HUES6 (cell line): ENCODE measurements at regions not wholly inside any gene's neighbourhood (a gene's known extent, or its start where the extent isn't known, plus 50 kb on each side); places are given as distances from the start of the nearest gene placed in this dataset.

Experiments
- H3K27ac ChIP-seq: 2 replicates; pipeline ENCODE4 v1.7.0; 2013; ENCODE audit warnings: low read depth, mild to moderate bottlenecking, low read length, inconsistent platforms
- H3K27me3 ChIP-seq: 2 replicates; pipeline ENCODE4 v1.6.1; 2013; ENCODE audit warnings: low read length; ENCODE audit not compliant: control insufficient read depth, insufficient read depth
- H3K36me3 ChIP-seq: 2 replicates; pipeline ENCODE4 v1.6.1; 2013; ENCODE audit warnings: low read length; ENCODE audit not compliant: control insufficient read depth, insufficient read depth
- H3K4me1 ChIP-seq: 2 replicates; pipeline ENCODE4 v1.6.1; 2013; ENCODE audit warnings: low read length; ENCODE audit not compliant: control insufficient read depth, insufficient read depth
- H3K4me3 ChIP-seq: 2 replicates; pipeline ENCODE4 v1.5.1; 2013; ENCODE audit warnings: low read depth, low read length
- H3K9ac ChIP-seq: one replicate; pipeline ENCODE4 v1.6.1; 2013; ENCODE audit warnings: mild to moderate bottlenecking, low read length
- H3K9me3 ChIP-seq: 2 replicates; pipeline ENCODE4 v1.6.1; 2013; ENCODE audit warnings: low read depth, low read length; ENCODE audit not compliant: control insufficient read depth, insufficient read depth

GRCh38 chr3:194269610-194270145 is 81.5 kb downstream of the CPN2 start:
- Histone ChIP-seq H3K27me3 (no peaks in the 10 kb centered on the region), H3K4me3 (no peak overlapping the region), H3K27ac (no peak overlapping the region), H3K36me3 (no peaks in the 10 kb centered on the region), H3K4me1 (peaks cover 31% of the 10 kb centered on the region), H3K9me3 (no peaks in the 10 kb centered on the region), H3K9ac (no peak overlapping the region)

DNA sequence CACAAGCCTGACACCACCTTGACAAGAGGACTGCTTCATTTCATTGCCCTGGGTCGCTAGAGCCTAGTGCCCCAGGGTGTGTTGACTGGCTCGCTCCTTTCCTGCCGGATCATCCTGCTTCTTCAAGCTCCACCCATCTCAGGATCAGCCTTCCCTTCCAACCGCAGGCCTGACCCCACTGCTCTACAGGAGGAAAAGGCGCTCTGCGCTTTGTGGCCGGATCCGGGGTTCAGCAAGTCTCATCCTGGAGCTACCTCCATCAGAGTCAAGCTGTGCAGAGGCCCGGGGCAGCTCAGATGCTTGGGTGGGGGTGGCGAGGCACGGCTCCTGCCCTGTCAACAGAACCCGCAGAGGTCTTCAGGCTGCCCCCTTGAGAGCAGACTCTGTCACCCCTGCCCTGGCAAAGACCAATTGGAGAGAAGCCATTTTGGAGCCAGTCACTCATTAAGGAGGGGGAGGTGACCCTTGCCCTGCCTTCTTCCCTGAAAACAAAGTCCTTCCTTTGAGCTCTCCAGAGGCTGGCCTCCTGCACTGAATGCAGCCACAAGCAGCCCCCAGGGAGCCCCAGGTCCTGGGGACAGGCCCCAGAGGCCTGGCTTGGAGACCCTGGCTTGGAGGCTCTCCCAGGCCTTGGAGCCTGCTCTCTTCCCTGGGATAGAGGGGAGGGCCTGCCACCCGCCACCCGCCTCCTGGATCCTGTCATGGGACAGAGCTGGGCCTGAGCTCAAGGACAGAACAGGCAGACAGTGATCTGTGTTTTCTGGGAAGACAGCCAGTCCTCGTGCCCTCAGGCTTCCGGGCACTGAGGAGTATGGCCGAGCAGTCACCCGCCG is 80.3 kb downstream of the CPN2 start:
- Histone ChIP-seq H3K27ac (no peak overlapping the region; the same call in 1 of the 2 replicates), H3K9me3 (no peaks in the 10 kb centered on the region), H3K9ac (no peak overlapping the region), H3K27me3 (no peaks in the 10 kb centered on the region), H3K36me3 (no peaks in the 10 kb centered on the region), H3K4me1 (peaks cover 32% of the 10 kb centered on the region), H3K4me3 (no peak overlapping the region)

- H3K4me3 ChIP-seq: no peak overlapping the region
- H3K27me3 ChIP-seq: no peaks in the 10 kb centered on the region
- H3K36me3 ChIP-seq: no peaks in the 10 kb centered on the region
- no peak overlapping the region for H3K9ac ChIP-seq
- H3K27ac ChIP-seq: no peak overlapping the region
- H3K9me3 ChIP-seq: no peaks in the 10 kb centered on the region
- peaks cover 29% of the 10 kb centered on the region for H3K4me1 ChIP-seq
These were observed 79.6 kb downstream of the CPN2 start for GRCh38 chr3:194271460-194272035.

DNA sequence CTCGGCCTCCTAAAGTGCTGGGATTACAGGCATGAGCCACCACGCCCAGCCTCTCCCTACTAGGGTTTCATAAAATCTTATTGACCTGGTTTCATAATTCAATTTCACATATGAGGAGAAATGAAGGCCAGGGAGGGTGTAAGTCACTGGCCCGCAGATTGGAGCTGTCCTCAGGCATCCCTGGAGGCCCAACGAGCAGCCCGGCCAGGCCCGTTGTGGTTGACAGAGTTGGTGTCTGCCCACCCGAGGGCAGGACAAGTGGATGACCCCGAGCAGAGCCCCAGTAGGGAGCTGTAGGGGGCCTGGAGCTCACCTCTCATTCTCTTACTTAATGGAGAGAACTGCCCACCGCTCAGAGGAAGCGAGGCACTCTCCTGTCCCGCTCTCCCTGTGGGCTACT is 78.9 kb downstream of the CPN2 start:
- H3K9me3 ChIP-seq: no peaks in the 10 kb centered on the region
- no peak overlapping the region for H3K27ac ChIP-seq
- no peaks in the 10 kb centered on the region for H3K27me3 ChIP-seq
- H3K36me3 ChIP-seq: no peaks in the 10 kb centered on the region
- no peak overlapping the region for H3K4me3 ChIP-seq
- no peak overlapping the region for H3K9ac ChIP-seq
- peaks cover 35% of the 10 kb centered on the region for H3K4me1 ChIP-seq

DNA sequence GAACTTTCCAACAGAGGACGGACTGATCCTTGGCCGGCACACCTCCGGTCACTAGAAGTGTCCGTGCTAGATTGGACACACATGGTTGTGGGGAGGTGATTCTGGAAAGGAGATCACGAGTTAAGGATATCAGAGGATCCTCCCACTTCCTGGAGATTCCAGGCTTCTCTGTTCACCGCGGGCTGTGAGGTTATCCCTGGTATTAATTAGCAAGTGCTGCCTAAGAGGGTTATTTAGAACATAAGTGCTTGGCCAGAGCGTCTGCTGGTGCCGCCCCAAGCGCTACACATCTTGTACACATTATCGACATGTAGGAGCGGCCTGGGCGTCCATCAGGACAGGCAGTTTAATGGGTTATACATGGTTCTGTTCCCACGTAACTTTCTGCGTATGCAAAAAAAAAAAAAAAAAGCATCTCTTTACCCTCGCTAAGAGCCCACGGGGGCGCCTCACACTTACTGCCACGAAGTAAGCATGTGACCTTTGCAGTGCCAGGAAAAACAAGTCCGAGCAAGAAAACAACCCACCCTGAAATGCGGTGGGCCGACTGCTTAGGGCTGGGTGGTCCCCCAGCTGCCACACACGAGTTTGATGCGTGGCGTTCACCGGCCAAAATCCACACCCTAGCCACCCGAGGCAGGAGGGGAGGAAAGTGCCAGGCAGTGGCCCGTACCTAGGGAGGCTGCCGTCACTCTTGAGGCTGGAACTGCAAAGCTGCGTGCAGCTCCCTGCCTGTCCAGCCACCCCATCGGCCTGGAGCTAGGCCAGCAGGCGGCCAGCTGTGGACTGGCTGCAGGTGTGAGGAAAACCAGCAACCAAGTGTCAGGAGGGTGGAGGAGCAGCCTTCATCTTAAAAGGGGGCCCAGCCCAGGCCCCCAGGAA is 78.0 kb downstream of the CPN2 start:
- Histone ChIP-seq H3K9ac (no peak overlapping the region), H3K4me1 (peaks cover 35% of the 10 kb centered on the region), H3K9me3 (no peaks in the 10 kb centered on the region), H3K4me3 (no peak overlapping the region), H3K36me3 (no peaks in the 10 kb centered on the region), H3K27me3 (no peaks in the 10 kb centered on the region), H3K27ac (no peak overlapping the region)

DNA sequence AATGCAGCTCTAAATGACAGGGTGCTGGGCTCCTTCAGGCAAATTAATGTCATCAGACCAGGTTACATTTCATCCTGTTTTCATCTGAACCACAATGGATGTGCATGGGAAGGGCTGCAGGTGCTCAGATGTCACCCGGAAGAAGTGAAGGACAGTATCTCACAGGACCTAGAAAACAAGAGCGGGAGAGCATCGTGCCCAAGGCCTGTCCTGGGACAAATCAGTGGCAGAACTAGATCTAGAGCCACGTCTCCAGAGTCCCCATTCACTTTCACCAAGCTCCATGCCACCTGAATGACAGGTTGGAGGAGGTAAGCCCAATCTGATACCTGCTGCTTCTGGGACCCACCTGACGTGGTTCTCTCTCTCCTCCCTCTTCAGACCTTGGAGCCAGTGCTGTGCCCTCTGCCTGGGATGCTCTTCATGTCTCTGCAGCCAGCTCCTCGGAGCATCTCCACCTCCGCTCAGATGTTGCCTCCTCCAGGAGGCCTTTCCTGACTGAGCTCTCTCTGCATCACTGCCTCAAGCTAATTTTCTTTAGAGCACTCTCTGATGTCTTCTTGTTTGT is 77.3 kb downstream of the CPN2 start:
- Histone ChIP-seq H3K4me1 (peaks cover 39% of the 10 kb centered on the region), H3K27me3 (no peaks in the 10 kb centered on the region), H3K4me3 (no peak overlapping the region), H3K27ac (no peak overlapping the region), H3K9me3 (no peaks in the 10 kb centered on the region), H3K36me3 (no peaks in the 10 kb centered on the region), H3K9ac (no peak overlapping the region)

- H3K9ac ChIP-seq: no peak overlapping the region
- no peaks in the 10 kb centered on the region for H3K36me3 ChIP-seq
- peaks cover 35% of the 10 kb centered on the region for H3K4me1 ChIP-seq
These were observed 76.6 kb downstream of the CPN2 start for GRCh38 chr3:194274424-194275085.

GRCh38 chr3:194275291-194275690 is 75.8 kb downstream of the CPN2 start:
- Histone ChIP-seq H3K27me3 (no peaks in the 10 kb centered on the region), H3K9me3 (no peaks in the 10 kb centered on the region), H3K4me1 (peaks cover 34% of the 10 kb centered on the region), H3K4me3 (no peak overlapping the region), H3K36me3 (no peaks in the 10 kb centered on the region), H3K9ac (no peak overlapping the region), H3K27ac (no peak overlapping the region)

More at GRCh38 chr3:194274424-194275085, 76.6 kb downstream of the CPN2 start:
- no peaks in the 10 kb centered on the region for H3K27me3 ChIP-seq
- no peak overlapping the region for H3K4me3 ChIP-seq
- no peaks in the 10 kb centered on the region for H3K9me3 ChIP-seq
- H3K27ac ChIP-seq: no peak overlapping the region

DNA sequence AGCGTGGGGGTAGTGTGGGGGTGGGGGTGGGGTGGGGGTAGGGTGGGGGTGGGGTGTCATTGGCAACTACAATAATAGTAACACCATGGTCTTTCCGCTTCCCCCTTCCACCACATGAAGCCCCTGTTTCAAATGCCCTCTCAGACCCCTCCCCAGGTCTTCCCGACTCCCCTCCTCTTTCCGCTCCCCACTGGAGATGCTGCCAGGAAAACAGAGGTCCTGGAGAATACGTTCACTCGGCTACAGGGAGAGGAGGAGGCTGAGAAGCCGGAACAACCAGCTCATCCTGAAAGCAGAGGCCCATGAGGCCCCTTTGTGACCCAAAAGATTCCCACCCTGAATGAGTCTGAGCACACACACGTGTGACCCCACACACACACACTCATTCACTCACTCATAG is 75.4 kb downstream of the CPN2 start:
- Histone ChIP-seq H3K9ac (no peak overlapping the region), H3K4me1 (peaks cover 30% of the 10 kb centered on the region), H3K9me3 (no peaks in the 10 kb centered on the region), H3K27ac (no peak overlapping the region), H3K4me3 (no peak overlapping the region), H3K27me3 (no peaks in the 10 kb centered on the region), H3K36me3 (no peaks in the 10 kb centered on the region)

GRCh38 chr3:194276768-194277103 is 74.4 kb downstream of the CPN2 start:
- no peaks in the 10 kb centered on the region for H3K36me3 ChIP-seq
- H3K4me3 ChIP-seq: no peak overlapping the region
- H3K27me3 ChIP-seq: no peaks in the 10 kb centered on the region
- H3K27ac ChIP-seq: no peak overlapping the region
- peaks cover 26% of the 10 kb centered on the region for H3K4me1 ChIP-seq
- H3K9ac ChIP-seq: no peak overlapping the region
- no peaks in the 10 kb centered on the region for H3K9me3 ChIP-seq
